GM18951 (cell line): ENCODE measurements at regions not wholly inside any gene's neighbourhood (a gene's known extent, or its start where the extent isn't known, plus 50 kb on each side); places are given as distances from the start of the nearest gene placed in this dataset.

Experiments
- POLR2A ChIP-seq: IDR thresholded peaks from 4 replicates; pipeline ENCODE4 v1.6.1; 2011; ENCODE audit warnings: mild to moderate bottlenecking; ENCODE audit not compliant: insufficient read length, insufficient read depth; ENCODE audit errors: extremely low read depth
- in situ Hi-C: fragments of 300-500 bp; cut with MboI; formaldehyde crosslinking; loops from one replicate; pipeline ENCODE4 v1.12.0; 2022; ENCODE audit warnings: low sequenced_read_pairs, mixed read lengths, inconsistent platforms; ENCODE audit not compliant: unreplicated experiment

DNA sequence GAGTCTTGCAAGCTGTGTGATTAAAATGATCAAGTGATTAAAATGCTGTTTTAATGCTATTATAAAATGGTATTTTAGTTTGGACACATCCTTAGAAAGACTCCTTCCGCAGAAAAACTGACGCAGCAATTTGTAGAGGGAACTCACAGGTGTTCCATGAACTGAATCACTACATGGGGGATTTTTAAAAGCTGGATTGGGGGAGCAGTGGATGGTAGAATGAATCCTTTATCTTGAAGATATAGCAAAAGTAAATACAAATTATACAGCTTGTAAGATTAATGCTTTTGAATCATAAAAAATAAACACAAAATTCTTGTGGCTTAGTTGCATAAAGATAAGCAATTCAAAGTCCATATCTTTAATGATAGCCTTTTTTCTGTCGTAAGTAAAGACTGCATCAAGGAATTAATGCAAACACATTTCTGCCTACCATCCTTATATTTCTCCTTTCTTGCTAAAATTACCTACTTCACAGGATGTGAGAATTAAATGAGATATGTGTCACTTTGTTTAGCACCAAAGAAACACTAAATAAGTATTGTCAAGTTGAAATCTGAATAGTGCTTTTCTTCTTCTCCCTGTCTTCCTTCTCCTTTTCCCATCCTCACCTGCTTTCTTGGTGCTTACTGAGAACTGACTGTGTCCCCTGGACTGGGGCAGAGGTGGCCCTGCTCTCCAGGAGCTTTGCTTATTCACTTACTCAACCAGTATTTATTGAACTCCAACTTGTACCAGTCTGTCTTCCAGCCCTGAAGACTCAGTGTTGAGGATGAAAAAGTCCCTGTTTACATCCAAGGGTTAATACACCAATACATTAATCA is 61.5 kb upstream of the F3 start:
- TF ChIP-seq POLR2A: no peak
- in situ Hi-C loops: no loop called here

DNA sequence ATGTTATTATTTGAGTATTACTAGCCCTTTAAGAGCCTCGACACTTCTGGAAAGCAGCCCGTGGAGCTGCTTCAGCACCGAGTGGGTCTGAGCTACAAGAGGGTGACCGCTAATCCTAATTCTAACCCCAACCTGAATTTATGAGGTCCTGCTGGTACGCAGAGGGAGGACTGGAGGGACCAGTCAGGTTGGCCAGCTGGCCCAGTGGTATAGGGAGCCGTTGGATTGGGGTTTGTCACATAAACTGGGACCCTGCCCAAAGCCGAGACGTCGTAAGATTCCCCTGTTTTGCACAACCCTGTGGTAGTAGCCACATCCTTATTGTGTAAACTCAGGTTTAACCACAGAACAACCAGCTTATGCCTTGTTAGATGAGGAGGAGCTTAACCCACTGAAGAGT is 60.8 kb upstream of the F3 start:
- TF ChIP-seq POLR2A: no peak
- in situ Hi-C loops: no loop called here

DNA sequence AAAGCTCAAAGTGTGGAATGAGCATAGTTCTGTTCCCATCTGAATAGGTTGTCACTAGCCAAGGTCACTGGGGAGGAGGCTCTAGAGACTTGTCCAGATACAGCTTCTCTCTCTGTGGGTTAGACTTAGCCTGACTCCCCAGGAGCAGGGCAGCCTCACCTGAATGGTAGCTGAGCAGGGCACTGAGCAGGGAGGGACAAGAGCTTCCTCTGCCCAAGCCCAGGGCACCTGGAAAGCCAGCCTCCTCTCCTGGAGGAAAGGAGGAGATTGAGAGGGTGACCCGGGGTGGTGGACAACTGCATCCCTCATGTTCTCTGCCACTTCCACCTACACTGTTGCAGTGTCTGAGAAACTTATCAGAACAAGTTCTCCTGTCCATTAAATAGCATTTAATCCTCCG is 59.0 kb upstream of the F3 start:
- no peak for TF ChIP-seq POLR2A
- in situ Hi-C loops: no loop called here

DNA sequence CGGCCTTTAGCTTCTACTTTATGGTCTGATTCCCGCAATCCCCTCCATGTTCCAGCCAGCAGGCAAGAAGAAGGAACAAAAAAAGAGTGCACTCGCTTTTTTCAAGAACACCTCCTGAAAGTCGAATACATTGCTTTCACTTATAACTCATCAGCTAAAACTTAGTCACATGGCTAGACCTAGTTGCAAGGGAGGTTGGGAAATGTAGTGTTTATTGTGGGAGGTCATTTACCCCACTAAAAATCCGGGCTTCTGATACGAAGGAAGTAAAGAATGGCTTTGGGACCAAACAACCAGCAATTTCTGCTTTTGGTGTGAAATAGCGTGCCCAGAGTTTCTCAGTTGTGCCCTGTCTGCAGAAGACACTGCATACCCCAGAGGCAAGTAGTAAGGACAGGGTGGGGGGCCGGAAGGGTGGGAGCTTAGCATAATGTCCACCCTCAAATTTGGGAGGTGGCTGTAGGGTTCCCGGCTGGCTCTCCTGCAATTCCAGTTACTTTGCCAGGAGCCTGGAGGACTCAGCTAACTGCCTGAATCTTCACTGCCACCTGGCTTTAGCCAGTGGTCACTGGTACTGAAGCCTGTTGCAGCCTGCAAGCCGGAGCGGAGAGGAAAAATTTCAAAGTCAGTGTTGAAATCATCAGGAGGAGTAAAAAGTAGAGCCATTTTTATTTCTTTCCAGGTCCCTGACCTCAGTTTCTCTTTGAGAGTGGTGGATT is 57.7 kb upstream of the F3 start:
- in situ Hi-C loops: no loop called here
- TF ChIP-seq POLR2A: no peak

DNA sequence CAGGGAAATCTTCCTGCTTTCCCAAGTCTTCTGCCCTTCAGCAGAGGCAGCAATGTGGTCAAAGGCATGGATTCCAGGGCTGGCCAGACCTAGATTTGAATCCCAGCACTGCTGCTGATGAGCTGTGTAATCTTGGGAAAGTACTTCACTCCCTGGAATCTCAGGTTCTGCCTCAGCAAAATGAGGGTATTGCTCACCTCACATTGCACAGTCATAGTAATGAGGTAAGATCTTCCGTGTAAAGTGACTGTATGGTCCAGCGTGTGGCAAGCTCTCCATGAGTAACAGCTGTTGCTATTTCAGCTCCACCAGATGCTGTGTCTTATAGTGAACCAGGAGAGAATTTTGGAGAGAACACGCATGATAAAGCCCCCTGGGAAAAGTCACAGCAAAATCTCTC is 56.1 kb upstream of the F3 start:
- in situ Hi-C loops: no loop called here
- TF ChIP-seq POLR2A: no peak

DNA sequence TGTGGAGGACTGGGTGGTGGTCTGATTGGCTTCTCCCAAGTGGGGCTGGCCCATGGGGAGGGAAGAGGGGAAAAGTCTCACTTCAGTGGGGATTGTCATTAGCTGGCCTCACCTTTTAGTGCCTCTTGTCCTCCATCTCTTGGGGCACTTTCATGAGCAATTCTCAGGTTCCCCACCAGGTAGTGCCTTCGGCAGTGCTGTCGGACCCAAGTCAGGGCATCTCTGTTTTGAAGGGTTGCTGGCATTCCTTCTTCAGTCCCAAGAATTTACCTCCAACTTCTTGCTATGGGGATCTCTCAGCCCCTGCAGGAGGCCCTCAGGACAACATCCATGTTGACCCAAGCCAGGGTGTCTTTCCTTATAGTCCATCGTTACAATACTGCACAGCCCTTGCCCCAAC is 54.7 kb upstream of the F3 start:
- in situ Hi-C loops: no loop called here
- TF ChIP-seq POLR2A: no peak

DNA sequence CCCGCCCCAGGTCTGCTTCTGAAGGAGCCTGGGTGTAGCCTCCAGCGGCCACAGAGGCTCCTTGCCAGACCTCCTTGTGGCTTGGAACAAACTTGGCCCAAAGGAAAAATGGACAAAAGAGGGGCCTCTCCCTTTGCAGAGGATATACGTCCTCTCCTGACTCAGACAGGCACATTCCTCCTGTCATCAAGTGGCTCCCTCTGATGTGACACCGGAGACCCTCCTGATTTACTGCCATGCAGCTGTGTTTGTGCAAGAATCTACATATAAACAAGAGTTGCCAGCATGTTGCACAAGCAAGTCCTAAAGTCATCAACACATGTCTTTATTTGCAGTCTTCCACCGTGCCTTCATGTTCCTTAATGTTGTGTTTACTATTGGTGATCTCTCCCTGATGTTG is 54.1 kb upstream of the F3 start:
- no peak for TF ChIP-seq POLR2A
- in situ Hi-C loops: no loop called here

DNA sequence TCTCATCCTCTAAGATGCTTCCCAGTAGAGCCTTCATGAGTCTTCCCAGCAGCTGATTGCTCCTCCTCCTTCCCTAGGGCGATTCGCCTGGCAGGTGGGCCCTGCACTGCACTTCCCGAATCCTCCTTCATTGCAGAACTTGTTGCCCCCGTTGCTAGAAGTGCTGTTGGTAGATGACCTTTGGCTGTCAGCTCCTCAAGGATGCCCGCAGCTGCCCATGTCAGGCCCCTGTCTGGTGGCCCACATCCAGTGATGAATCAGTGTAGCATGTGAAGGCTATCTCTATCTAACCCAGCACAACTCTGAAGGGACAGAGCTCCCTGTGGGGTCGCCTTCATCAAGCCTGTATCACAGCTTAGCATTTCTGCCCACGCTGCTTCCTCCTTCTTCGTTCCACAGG is 52.1 kb upstream of the F3 start:
- in situ Hi-C loops: no loop called here
- TF ChIP-seq POLR2A: no peak

DNA sequence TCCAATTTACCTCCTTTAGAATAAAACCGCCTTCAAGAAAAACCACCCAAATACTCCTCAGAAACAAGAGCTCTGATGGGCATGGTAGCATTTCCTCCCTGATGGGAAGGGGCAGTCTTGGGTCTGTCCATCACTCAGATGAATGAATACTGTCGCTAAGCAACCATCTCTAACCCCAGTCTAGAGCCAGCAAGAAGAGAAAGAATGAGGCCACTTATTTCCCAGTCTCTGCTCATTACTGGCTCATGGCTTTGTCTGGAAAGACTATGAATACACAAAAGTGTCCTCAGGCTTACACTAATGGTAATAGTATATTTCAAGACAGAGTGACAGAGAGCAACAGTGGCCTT is 51.0 kb upstream of the F3 start:
- TF ChIP-seq POLR2A: no peak
- in situ Hi-C loops: no loop called here

DNA sequence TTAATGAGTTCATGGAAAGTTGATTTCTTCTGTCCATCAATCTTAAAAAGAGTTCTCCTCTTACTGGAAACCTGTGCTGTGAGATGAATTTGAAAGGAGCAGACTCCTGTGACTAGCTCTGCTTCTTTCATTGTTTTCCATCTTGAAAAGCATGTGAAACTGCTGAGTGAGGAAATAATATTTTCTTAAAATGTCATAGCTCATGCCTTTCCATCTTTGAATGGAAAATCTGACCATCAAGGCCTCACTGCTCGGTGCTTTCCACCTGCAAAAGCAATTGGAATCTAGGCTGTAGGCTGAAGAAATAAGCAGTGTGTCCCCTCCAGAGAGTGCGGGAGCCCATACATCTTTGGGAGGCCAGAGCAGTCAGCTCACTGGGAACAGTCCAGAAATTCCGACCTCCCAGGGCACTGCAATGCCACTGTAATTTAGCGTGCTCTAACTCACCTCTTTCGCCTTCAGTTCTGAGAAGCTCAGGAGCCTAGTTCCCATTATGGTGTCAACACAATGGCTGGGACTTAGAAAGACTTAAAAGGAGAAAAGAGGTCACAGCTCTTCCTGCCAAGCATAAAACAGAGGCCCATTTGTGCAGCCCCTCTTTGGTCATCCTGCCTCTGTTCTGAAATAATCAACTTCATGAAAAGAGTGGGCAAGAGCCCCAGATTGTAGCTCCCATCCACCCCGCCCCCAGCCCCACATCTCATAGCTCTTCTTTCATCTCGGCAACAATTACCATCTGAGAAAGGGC is 50.4 kb upstream of the F3 start:
- no peak for TF ChIP-seq POLR2A
- in situ Hi-C loops: no loop called here
